Gastroesophageal sphincter (tissue), 4 donors: ENCODE measurements at regions not wholly inside any gene's neighbourhood (a gene's known extent, or its start where the extent isn't known, plus 50 kb on each side); places are given as distances from the start of the nearest gene placed in this dataset.

Source experiments
- ATAC-seq: fragments of 150-250 bp; one replicate; pipeline ENCODE4 v1.9.1; 2016; ENCODE audit warnings: mild to moderate bottlenecking, moderate library complexity
- H3K27ac ChIP-seq, 4 donors: fragments of 200-600 bp; sonication (generic) in 3 of 4; 1 replicate in 3 of 4; 2 replicates in 1 of 4; pipeline ENCODE4 v1.5.1; 2016 to 2019
- H3K27me3 ChIP-seq: fragments of 200-600 bp; sonication (generic); one replicate; pipeline ENCODE4 v1.5.1; 2019
- H3K36me3 ChIP-seq, 2 donors: fragments of 200-600 bp; sonication (generic); one replicate each; pipeline ENCODE4 v1.5.1; 2019; ENCODE audit warnings: control low read depth in 1 of 2
- H3K4me1 ChIP-seq, 3 donors: fragments of 200-600 bp; sonication (generic); 1 replicate in 2 of 3; 2 replicates in 1 of 3; pipeline ENCODE4 v1.5.1; 2016 to 2019; ENCODE audit warnings: control low read depth in 2 of 3
- H3K4me3 ChIP-seq, 2 donors: fragments of 200-600 bp; sonication (generic); one replicate each; pipeline ENCODE4 v1.5.1; 2019; ENCODE audit warnings: mild to moderate bottlenecking in 1 of 2, moderate library complexity in 1 of 2
- H3K9me3 ChIP-seq, 3 donors: fragments of 200-600 bp; sonication (generic); one replicate each; pipeline ENCODE4 v1.5.1; 2017 to 2019; ENCODE audit warnings: control low read depth in 2 of 3
- CTCF ChIP-seq, 4 experiments: fragments of 200-600 bp in 2 of 4; fragments of 450-650 bp in 2 of 4; sonication (generic) in 1 of 4; IDR thresholded peaks; one replicate each; pipeline ENCODE4 v1.5.1; 2017 to 2019; ENCODE audit warnings: antibody characterized with exemption in 4 of 4, mild to moderate bottlenecking in 2 of 4, moderate library complexity in 2 of 4
- EP300 ChIP-seq: sonication (generic); formaldehyde crosslinking; IDR thresholded peaks from one replicate; pipeline ENCODE4 v1.6.1; 2017; ENCODE audit warnings: antibody characterized with exemption, mild to moderate bottlenecking
- POLR2A ChIP-seq, 2 donors: fragments of 450-650 bp; IDR thresholded peaks; one replicate each; pipeline ENCODE4 v1.6.1; 2017; ENCODE audit warnings: antibody characterized with exemption in 2 of 2, mild to moderate bottlenecking in 2 of 2, moderate library complexity in 1 of 2
- POLR2AphosphoS5 ChIP-seq: sonication (generic); formaldehyde crosslinking; IDR thresholded peaks from one replicate; pipeline ENCODE4 v1.6.1; 2017; ENCODE audit warnings: antibody characterized with exemption
- WGBS, 2 donors: methylation state at CpG; one replicate each; pipeline ENCODE4 v1.1.5; 2018; ENCODE audit warnings: low coverage in 1 of 2; 5-methylcytosine and 5-hydroxymethylcytosine counted together

GRCh38 chr7:145643981-145644380 lies 472.6 kb upstream of the CNTNAP2 start:
- H3K36me3 ChIP-seq, result no peaks in the 10 kb centered on the region
- no peak overlapping the region for H3K27ac ChIP-seq
- no peaks in the 10 kb centered on the region for H3K4me1 ChIP-seq
- TF ChIP-seq EP300 (no peak), POLR2AphosphoS5 (no peak), POLR2A (IDR thresholded peaks at IDR 0.05) (no peak), CTCF (IDR thresholded peaks at IDR 0.05) (no peak)
- no peak overlapping the region for H3K4me3 ChIP-seq
- H3K27me3 ChIP-seq, result no peaks in the 10 kb centered on the region
- 50 to 63% methylated on average over 1 of the region's 3 CpGs for WGBS, 2 donors
- ATAC-seq, result no peak
- peaks cover 0 to 28% (median 0%) of the 10 kb centered on the region in 3 donors for H3K9me3 ChIP-seq

DNA sequence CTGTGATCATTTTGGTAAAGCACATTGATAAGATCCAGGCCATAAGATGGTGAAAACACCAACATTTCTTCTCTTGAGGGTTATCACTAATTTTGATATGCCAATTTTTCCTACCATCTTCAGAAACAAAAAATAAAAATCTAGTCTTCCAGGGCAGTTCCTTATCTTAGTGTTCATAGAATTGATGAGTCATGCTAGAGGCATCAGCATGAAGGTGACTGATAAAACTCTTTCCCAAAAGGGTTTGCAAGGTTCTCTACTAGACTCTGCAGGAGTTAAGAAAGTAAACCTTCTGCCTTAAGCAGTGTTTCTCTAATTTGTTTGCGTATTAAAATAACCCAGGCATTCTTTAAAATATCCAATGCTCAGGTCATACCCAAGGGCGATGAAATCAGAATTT lies 483.1 kb upstream of the CNTNAP2 start:
- Histone ChIP-seq H3K36me3 (no peaks in the 10 kb centered on the region), H3K4me1 (no peaks in the 10 kb centered on the region), H3K27me3 (no peaks in the 10 kb centered on the region), H3K9me3 (no peaks in the 10 kb centered on the region), H3K4me3 (no peak overlapping the region), H3K27ac (no peak overlapping the region)
- no peak for ATAC-seq
- 49 to 50% methylated on average over 2 of the region's 2 CpGs for WGBS, 2 donors
- TF ChIP-seq POLR2AphosphoS5, result no peak
- TF ChIP-seq POLR2A (IDR thresholded peaks at IDR 0.05), result no peak
- TF ChIP-seq EP300, result no peak
- no peak for TF ChIP-seq CTCF (IDR thresholded peaks at IDR 0.05)

DNA sequence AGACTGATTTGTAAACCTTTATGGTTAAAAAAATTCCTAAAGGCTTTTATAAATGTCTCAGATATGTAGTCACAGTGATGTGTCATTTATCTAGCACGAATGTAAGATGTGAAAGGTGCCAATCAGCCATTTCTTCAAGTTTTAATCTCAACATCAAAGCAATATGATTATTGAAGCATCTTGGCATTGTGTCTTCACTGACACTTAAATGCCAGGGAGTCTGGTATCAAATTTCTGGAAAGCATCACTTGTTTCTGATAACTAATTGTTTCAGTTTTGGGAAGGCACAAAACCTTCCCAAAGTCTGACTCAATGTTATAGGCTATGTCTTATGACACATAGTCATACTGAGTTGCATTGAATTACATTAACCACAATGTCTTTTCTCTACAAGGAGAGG lies 492.0 kb upstream of the CNTNAP2 start:
- no peaks in the 10 kb centered on the region for H3K4me1 ChIP-seq
- 64 to 83% methylated on average over 1 of the region's 1 CpG for WGBS, 2 donors
- TF ChIP-seq POLR2A (IDR thresholded peaks at IDR 0.05), result no peak
- no peak for TF ChIP-seq CTCF (IDR thresholded peaks at IDR 0.05)
- TF ChIP-seq EP300, result no peak
- no peak for TF ChIP-seq POLR2AphosphoS5
- H3K9me3 ChIP-seq, result no peaks in the 10 kb centered on the region
- ATAC-seq, result no peak
- H3K36me3 ChIP-seq, result no peaks in the 10 kb centered on the region
- no peaks in the 10 kb centered on the region for H3K27me3 ChIP-seq
- H3K4me3 ChIP-seq, result no peak overlapping the region
- H3K27ac ChIP-seq, result no peak overlapping the region

- no peaks in the 10 kb centered on the region for H3K4me1 ChIP-seq
- no peak overlapping the region for H3K4me3 ChIP-seq
- no peak for TF ChIP-seq POLR2A (IDR thresholded peaks at IDR 0.05)
- no peak for TF ChIP-seq EP300
- TF ChIP-seq CTCF (IDR thresholded peaks at IDR 0.05), result no peak
- TF ChIP-seq POLR2AphosphoS5, result no peak
- 65 to 94% methylated on average over 5 of the region's 5 CpGs for WGBS, 2 donors
- H3K27me3 ChIP-seq, result no peaks in the 10 kb centered on the region
- no peak for ATAC-seq
- H3K9me3 ChIP-seq, result peaks cover 0 to 6% (median 0%) of the 10 kb centered on the region in 3 donors
- H3K36me3 ChIP-seq, result no peaks in the 10 kb centered on the region
- H3K27ac ChIP-seq, result no peak overlapping the region
These were observed 510.6 kb upstream of the CNTNAP2 start for GRCh38 chr7:145605963-145606362.

DNA sequence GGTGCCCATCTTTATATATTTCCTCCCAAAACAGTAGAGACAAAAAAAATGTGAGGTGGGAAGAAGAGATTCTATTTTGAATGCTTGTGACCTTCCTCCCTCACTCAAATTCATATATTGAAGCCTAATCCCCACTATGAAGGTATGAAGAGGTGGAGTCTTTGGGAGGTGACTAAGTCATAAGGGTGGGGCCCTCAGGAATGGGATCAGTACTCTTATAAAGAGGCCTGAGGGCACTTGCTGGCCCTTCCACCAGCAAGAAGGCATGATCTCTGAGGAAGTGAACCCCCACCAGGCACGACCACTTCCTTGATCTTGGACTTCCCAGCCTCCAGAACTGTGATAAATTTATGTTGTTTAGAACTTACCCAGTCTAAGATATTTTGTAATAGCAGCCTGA lies 517.2 kb upstream of the CNTNAP2 start:
- Histone ChIP-seq H3K4me1 (no peaks in the 10 kb centered on the region), H3K27me3 (no peaks in the 10 kb centered on the region), H3K36me3 (no peaks in the 10 kb centered on the region), H3K9me3 (peaks cover 0 to 6% (median 0%) of the 10 kb centered on the region in 3 donors), H3K4me3 (no peak overlapping the region), H3K27ac (no peak overlapping the region)
- WGBS, 2 donors, result 20 to 67% methylated on average over 1 of the region's 1 CpG
- TF ChIP-seq EP300 (no peak), POLR2AphosphoS5 (no peak), POLR2A (IDR thresholded peaks at IDR 0.05) (no peak), CTCF (IDR thresholded peaks at IDR 0.05) (no peak)
- no peak for ATAC-seq
